HEK293T (cell line): ENCODE measurements at regions not wholly inside any gene's neighbourhood (a gene's known extent, or its start where the extent isn't known, plus 50 kb on each side); places are given as distances from the start of the nearest gene placed in this dataset.

Experiments used
- CTCF ChIA-PET: fragments of 350-600 bp; formaldehyde crosslinking; extraction: SDS; loops from one replicate; lab custom pipeline; 2021; ENCODE audit warnings: antibody characterized with exemption, inconsistent platforms; lab: Yijun Ruan, JAX
- POLR2A ChIA-PET: fragments of 350-600 bp; formaldehyde crosslinking; extraction: SDS; loops from one replicate; lab custom pipeline; 2020; ENCODE audit warnings: antibody characterized with exemption, inconsistent platforms; lab: Yijun Ruan, JAX
- DNase-seq: peaks from one replicate; pipeline ENCODE4 v3.0.0; 2012; ENCODE audit warnings: mixed read lengths; ENCODE audit errors: extremely low spot score
- ARNT ChIP-seq: fragments of 450-650 bp; IDR thresholded peaks from 2 replicates; pipeline ENCODE4 v1.6.1; 2017; ENCODE audit warnings: mild to moderate bottlenecking
- BHLHE40 ChIP-seq: fragments of 450-650 bp; IDR thresholded peaks from 2 replicates; pipeline ENCODE4 v1.6.1; 2016; ENCODE audit warnings: mild to moderate bottlenecking, moderate library complexity, borderline replicate concordance
- CTBP1 ChIP-seq: fragments of 450-650 bp; IDR thresholded peaks from 2 replicates; pipeline ENCODE4 v1.6.1; 2016; ENCODE audit warnings: borderline replicate concordance
- ELF4 ChIP-seq: fragments of 450-650 bp; IDR thresholded peaks from 2 replicates; pipeline ENCODE4 v1.6.1; 2017; ENCODE audit warnings: antibody characterized with exemption
- FOXA1 ChIP-seq: fragments of 450-650 bp; IDR thresholded peaks from 2 replicates; pipeline ENCODE4 v1.6.1; 2016; ENCODE audit warnings: mild to moderate bottlenecking
- FOXK2 ChIP-seq: fragments of 450-650 bp; IDR thresholded peaks from 2 replicates; pipeline ENCODE4 v1.6.1; 2016; ENCODE audit warnings: mild to moderate bottlenecking
- FOXM1 ChIP-seq: fragments of 450-650 bp; IDR thresholded peaks from 2 replicates; pipeline ENCODE4 v1.6.1; 2017; ENCODE audit warnings: mild to moderate bottlenecking, borderline replicate concordance
- HDGF ChIP-seq: fragments of 450-650 bp; IDR thresholded peaks from 2 replicates; pipeline ENCODE4 v1.6.1; 2017; ENCODE audit warnings: antibody characterized with exemption, borderline replicate concordance
- L3MBTL2 ChIP-seq: fragments of 450-650 bp; conservative IDR thresholded peaks from 2 replicates; pipeline ENCODE4 v1.6.1; 2016; ENCODE audit warnings: mild to moderate bottlenecking
- LEF1 ChIP-seq: fragments of 450-650 bp; IDR thresholded peaks from 2 replicates; pipeline ENCODE4 v1.6.1; 2017; ENCODE audit warnings: mild to moderate bottlenecking, borderline replicate concordance
- NFRKB ChIP-seq: fragments of 450-650 bp; IDR thresholded peaks from 2 replicates; pipeline ENCODE4 v1.6.1; 2016; ENCODE audit warnings: mild to moderate bottlenecking, moderate library complexity
- SP1 ChIP-seq: fragments of 450-650 bp; IDR thresholded peaks from 2 replicates; pipeline ENCODE4 v1.6.1; 2017
- SUZ12 ChIP-seq: fragments of 450-650 bp; IDR thresholded peaks from 2 replicates; pipeline ENCODE4 v1.6.1; 2016; ENCODE audit warnings: mild to moderate bottlenecking
- TARDBP ChIP-seq: fragments of 450-650 bp; IDR thresholded peaks from 2 replicates; pipeline ENCODE4 v1.6.1; 2016
- ZNF384 ChIP-seq: fragments of 450-650 bp; IDR thresholded peaks from 2 replicates; pipeline ENCODE4 v1.6.1; 2016
- TF ChIP-seq, protein P1 (sequence below): fragments of 450-650 bp; IDR thresholded peaks from 2 replicates; pipeline ENCODE4 v1.6.1; 2016

GRCh38 chr5:115054387-115054951, 115.2 kb downstream of the TRIM36 start:
- ChIA-PET CTCF (no interaction called here), POLR2A (no interaction called here)
- TF ChIP-seq L3MBTL2 (no peak), BHLHE40 (no peak), SUZ12 (no peak), FOXM1 (no peak), HDGF (no peak), SP1 (no peak), NFRKB (no peak), LEF1 (no peak), ARNT (no peak), ELF4 (no peak), ZNF384 (no peak)
- TF ChIP-seq, protein P1, sequence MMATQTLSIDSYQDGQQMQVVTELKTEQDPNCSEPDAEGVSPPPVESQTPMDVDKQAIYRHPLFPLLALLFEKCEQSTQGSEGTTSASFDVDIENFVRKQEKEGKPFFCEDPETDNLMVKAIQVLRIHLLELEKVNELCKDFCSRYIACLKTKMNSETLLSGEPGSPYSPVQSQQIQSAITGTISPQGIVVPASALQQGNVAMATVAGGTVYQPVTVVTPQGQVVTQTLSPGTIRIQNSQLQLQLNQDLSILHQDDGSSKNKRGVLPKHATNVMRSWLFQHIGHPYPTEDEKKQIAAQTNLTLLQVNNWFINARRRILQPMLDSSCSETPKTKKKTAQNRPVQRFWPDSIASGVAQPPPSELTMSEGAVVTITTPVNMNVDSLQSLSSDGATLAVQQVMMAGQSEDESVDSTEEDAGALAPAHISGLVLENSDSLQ = no peak
- no peak for DNase-seq

GRCh38 chr5:115052948-115053347, 116.8 kb downstream of the TRIM36 start:
- CTCF ChIA-PET = no interaction called here
- POLR2A ChIA-PET = no interaction called here
- TF ChIP-seq BHLHE40 (no peak), CTBP1 (no peak), TARDBP (no peak), L3MBTL2 (no peak), ELF4 (no peak), FOXK2 (no peak), ARNT (no peak), ZNF384 (no peak), LEF1 (no peak), SP1 (no peak), SUZ12 (no peak), NFRKB (no peak), FOXA1 (no peak), FOXM1 (no peak), HDGF (no peak)
- TF ChIP-seq, protein P1 = no peak
- DNase-seq = no peak

- no peak for DNase-seq
- ChIA-PET CTCF (no interaction called here), POLR2A (no interaction called here)
- no peak for TF ChIP-seq ARNT
- no peak for TF ChIP-seq FOXA1
- TF ChIP-seq ZNF384 = no peak
- TF ChIP-seq, protein P1 = no peak
- no peak for TF ChIP-seq SUZ12
- TF ChIP-seq LEF1 = no peak
- no peak for TF ChIP-seq SP1
Observed at GRCh38 chr5:115050866-115051265, 118.8 kb downstream of the TRIM36 start.

DNA sequence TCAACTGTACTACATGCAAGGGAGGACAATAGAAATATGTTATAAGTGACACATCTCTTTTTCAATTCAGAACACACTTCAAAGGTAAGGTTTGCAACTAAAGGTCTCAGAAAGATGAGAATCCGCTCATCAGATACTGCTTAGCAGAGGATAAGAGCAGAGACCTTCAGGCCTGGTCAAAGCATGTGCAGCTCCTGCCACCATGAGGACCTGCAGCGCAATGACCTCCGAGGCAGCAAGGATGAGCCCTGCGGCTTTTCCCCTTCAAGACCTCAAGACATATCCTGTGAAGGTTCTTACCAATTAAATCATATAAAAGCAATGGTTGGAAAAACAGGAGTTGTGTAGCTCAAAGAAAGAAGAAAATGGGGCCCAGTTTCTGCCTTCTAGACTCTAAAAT, 135.8 kb downstream of the TRIM36 start:
- TF ChIP-seq NFRKB (no peak), FOXK2 (no peak), ZNF384 (no peak), BHLHE40 (no peak), TARDBP (no peak), HDGF (no peak), FOXM1 (no peak), ELF4 (no peak), SUZ12 (no peak), LEF1 (no peak), SP1 (no peak), CTBP1 (no peak), FOXA1 (no peak), ARNT (no peak), L3MBTL2 (no peak)
- TF ChIP-seq, protein P1 = no peak
- ChIA-PET POLR2A (no interaction called here), CTCF (no interaction called here)
- peak; percentile 12 for DNase-seq

GRCh38 chr5:115028557-115028956, 141.2 kb downstream of the TRIM36 start:
- POLR2A ChIA-PET = no interaction called here
- TF ChIP-seq L3MBTL2 = no peak
- TF ChIP-seq CTBP1 = no peak
- no peak for TF ChIP-seq FOXA1
- TF ChIP-seq ZNF384 = no peak
- no peak for TF ChIP-seq BHLHE40
- TF ChIP-seq, protein P1 = no peak
- TF ChIP-seq NFRKB = no peak
- no peak for TF ChIP-seq LEF1
- TF ChIP-seq ARNT = no peak
- no peak for TF ChIP-seq FOXM1
- TF ChIP-seq FOXK2 = no peak
- no peak for TF ChIP-seq HDGF
- TF ChIP-seq TARDBP = no peak
- no peak for TF ChIP-seq ELF4
- TF ChIP-seq SUZ12 = no peak
- TF ChIP-seq SP1 = no peak
- DNase-seq = no peak
- CTCF ChIA-PET = no interaction called here
